ENCODE measurements at regions not wholly inside any gene's neighbourhood (a gene's known extent, or its start where the extent isn't known, plus 50 kb on each side); places are given as distances from the start of the nearest gene placed in this dataset.

- no peaks in the 10 kb centered on the region for H3K4me1 ChIP-seq
- 57 to 75% methylated on average over 4 of the region's 4 CpGs for WGBS, 2 donors
- DNase-seq: no peak
- H3K27me3 ChIP-seq: no peaks in the 10 kb centered on the region
- TF ChIP-seq POLR2A (IDR thresholded peaks at IDR 0.05): no peak
- no peak for TF ChIP-seq CTCF (IDR thresholded peaks at IDR 0.05)
- H3K9me3 ChIP-seq: no peaks in the 10 kb centered on the region
- no peak overlapping the region for H3K27ac ChIP-seq
- intact Hi-C loops (cut with DNase I): no loop called here
- no peak for ATAC-seq
- H3K4me3 ChIP-seq: no peak overlapping the region
- H3K36me3 ChIP-seq (replicated peaks in 1 of 2; ENCODE audit: insufficient read depth in 1 of 2, low read depth in 2 of 2): no peaks in the 10 kb centered on the region
Observed at GRCh38 chrX:39960219-39960618, 137.5 kb downstream of the BCOR start.

GRCh38 chrX:39961441-39961840 is 136.3 kb downstream of the BCOR start:
- ATAC-seq: no peak
- H3K27me3 ChIP-seq: no peaks in the 10 kb centered on the region
- intact Hi-C loops (cut with DNase I): no loop called here
- no peak for DNase-seq
- H3K4me3 ChIP-seq: no peak overlapping the region
- no peaks in the 10 kb centered on the region for H3K36me3 ChIP-seq (replicated peaks in 1 of 2; ENCODE audit: insufficient read depth in 1 of 2, low read depth in 2 of 2)
- no peak overlapping the region for H3K27ac ChIP-seq
- TF ChIP-seq POLR2A (IDR thresholded peaks at IDR 0.05) (no peak), CTCF (IDR thresholded peaks at IDR 0.05) (no peak)
- WGBS, 2 donors: 85 to 89% methylated on average over 4 of the region's 4 CpGs
- H3K4me1 ChIP-seq: no peaks in the 10 kb centered on the region
- no peaks in the 10 kb centered on the region for H3K9me3 ChIP-seq

- Histone ChIP-seq H3K27ac (no peak overlapping the region), H3K27me3 (no peaks in the 10 kb centered on the region), H3K4me3 (no peak overlapping the region), H3K36me3 (replicated peaks in 1 of 2; ENCODE audit: insufficient read depth in 1 of 2, low read depth in 2 of 2) (no peaks in the 10 kb centered on the region), H3K4me1 (no peaks in the 10 kb centered on the region), H3K9me3 (no peaks in the 10 kb centered on the region)
- DNase-seq: no peak
- intact Hi-C loops (cut with DNase I): no loop called here
- TF ChIP-seq CTCF (IDR thresholded peaks at IDR 0.05) (no peak), POLR2A (IDR thresholded peaks at IDR 0.05) (no peak)
- WGBS, 2 donors: 86 to 100% methylated on average over 1 of the region's 1 CpG
- ATAC-seq: no peak
Observed at GRCh38 chrX:39965051-39965573, 132.6 kb downstream of the BCOR start.

GRCh38 chrX:39966176-39966575 is 131.6 kb downstream of the BCOR start:
- Histone ChIP-seq H3K36me3 (replicated peaks in 1 of 2; ENCODE audit: insufficient read depth in 1 of 2, low read depth in 2 of 2) (no peaks in the 10 kb centered on the region), H3K4me3 (no peak overlapping the region), H3K9me3 (no peaks in the 10 kb centered on the region), H3K27ac (no peak overlapping the region), H3K27me3 (no peaks in the 10 kb centered on the region), H3K4me1 (no peaks in the 10 kb centered on the region)
- ATAC-seq: no peak
- WGBS, 2 donors: 78 to 85% methylated on average over 5 to 8 of the region's 8 CpGs
- intact Hi-C loops (cut with DNase I): no loop called here
- DNase-seq: no peak
- TF ChIP-seq CTCF (IDR thresholded peaks at IDR 0.05) (no peak), POLR2A (IDR thresholded peaks at IDR 0.05) (no peak)

- WGBS, 2 donors: 86 to 94% methylated on average over 3 to 4 of the region's 4 CpGs
- TF ChIP-seq POLR2A (IDR thresholded peaks at IDR 0.05) (no peak), CTCF (IDR thresholded peaks at IDR 0.05) (no peak)
- ATAC-seq (no peak), DNase-seq (no peak)
- H3K36me3 ChIP-seq (replicated peaks in 1 of 2; ENCODE audit: insufficient read depth in 1 of 2, low read depth in 2 of 2): no peaks in the 10 kb centered on the region
- no peak overlapping the region for H3K4me3 ChIP-seq
- H3K27me3 ChIP-seq: no peaks in the 10 kb centered on the region
- H3K9me3 ChIP-seq: no peaks in the 10 kb centered on the region
- intact Hi-C loops (cut with DNase I): no loop called here
- H3K4me1 ChIP-seq: no peaks in the 10 kb centered on the region
- H3K27ac ChIP-seq: no peak overlapping the region
Observed at GRCh38 chrX:39967348-39967747, 130.4 kb downstream of the BCOR start.

All from body of pancreas (tissue), 4 donors.